OCI-LY7 (cell line): ENCODE measurements at regions not wholly inside any gene's neighbourhood (a gene's known extent, or its start where the extent isn't known, plus 50 kb on each side); places are given as distances from the start of the nearest gene placed in this dataset.

Source experiments
- BruUV-seq: library from RNA; stranded (reverse); fragments of 400-500 nt; replicated peaks from 2 replicates; lab custom pipeline; 2021; lab: Mats Ljungman, UMichigan
- CTCF ChIA-PET: fragments of 300-600 bp; sonication (Branson Sonifier 250); formaldehyde crosslinking; loops from one replicate; lab custom pipeline; 2022; ENCODE audit warnings: antibody characterized with exemption; ENCODE audit not compliant: unreplicated experiment; lab: Charles Lee
- POLR2A ChIA-PET: fragments of 300-600 bp; sonication (Branson Sonifier 250); formaldehyde crosslinking; loops from one replicate; lab custom pipeline; 2022; ENCODE audit warnings: antibody characterized with exemption; lab: Charles Lee
- DNase-seq: peaks from one replicate; pipeline ENCODE4 v3.0.0-alpha.2; 2015; ENCODE audit warnings: low spot score
- H2AFZ ChIP-seq: fragments of 200-600 bp; sonication (generic), shearing (Covaris generic); 2 replicates; pipeline ENCODE4 v1.6.1; 2014; ENCODE audit warnings: mild to moderate bottlenecking, antibody characterized with exemption, low read length, moderate library complexity
- H3K27ac ChIP-seq: fragments of 200-600 bp; sonication (generic); 2 replicates; pipeline ENCODE4 v1.5.1; 2014; ENCODE audit warnings: mixed run types, low read depth, mild to moderate bottlenecking, moderate library complexity, low read length, inconsistent platforms; ENCODE audit not compliant: poor library complexity, severe bottlenecking
- H3K36me3 ChIP-seq: fragments of 200-600 bp; sonication (generic); 2 replicates; pipeline ENCODE4 v1.6.1; 2014; ENCODE audit warnings: mild to moderate bottlenecking, antibody characterized with exemption, low read length, moderate library complexity, mixed read lengths; ENCODE audit not compliant: insufficient read depth
- H3K4me1 ChIP-seq: fragments of 200-600 bp; sonication (generic); 2 replicates; pipeline ENCODE4 v1.5.1; 2014; ENCODE audit warnings: mild to moderate bottlenecking, low read length; ENCODE audit not compliant: insufficient read depth, poor library complexity, severe bottlenecking
- H3K4me2 ChIP-seq: fragments of 200-600 bp; sonication (generic); 2 replicates; pipeline ENCODE4 v1.6.1; 2014; ENCODE audit warnings: mild to moderate bottlenecking, low read length
- H3K4me3 ChIP-seq: fragments of 200-600 bp; sonication (generic); 2 replicates; pipeline ENCODE4 v1.5.1; 2014; ENCODE audit warnings: mild to moderate bottlenecking, low read depth, low read length; ENCODE audit not compliant: poor library complexity, severe bottlenecking
- H3K79me2 ChIP-seq: fragments of 200-600 bp; sonication (generic); 2 replicates; pipeline ENCODE4 v1.6.1; 2016; ENCODE audit warnings: low read depth, mild to moderate bottlenecking, low read length, moderate library complexity, mixed read lengths; ENCODE audit not compliant: insufficient read depth
- H3K9me2 ChIP-seq: fragments of 200-600 bp; sonication (generic); 2 replicates; pipeline ENCODE4 v1.6.1; 2016; ENCODE audit warnings: mild to moderate bottlenecking, low read length, mixed read lengths; ENCODE audit not compliant: insufficient read depth
- H3K9me3 ChIP-seq: fragments of 200-600 bp; sonication (generic); 2 replicates; pipeline ENCODE4 v1.6.1; 2014; ENCODE audit warnings: mild to moderate bottlenecking, mixed run types, low read length, mixed read lengths
- H4K20me1 ChIP-seq: fragments of 200-600 bp; sonication (generic); 2 replicates; pipeline ENCODE4 v1.6.1; 2014; ENCODE audit warnings: mild to moderate bottlenecking, antibody characterized with exemption, low read length, moderate library complexity, mixed read lengths; ENCODE audit not compliant: insufficient read depth
- EZH2phosphoT487 ChIP-seq: fragments of 200-600 bp; sonication (generic); IDR thresholded peaks from 2 replicates; pipeline ENCODE4 v1.6.1; 2018; ENCODE audit warnings: low read depth, borderline replicate concordance, mild to moderate bottlenecking, mixed run types, antibody characterized with exemption, low read length, moderate library complexity, mixed read lengths
- intact Hi-C: fragments of 100-400 bp; cut with micrococcal nuclease; formaldehyde crosslinking; loops from one replicate; pipeline ENCODE4 v1.10.0; 2022; ENCODE audit not compliant: unreplicated experiment
- TF ChIP-seq, protein P1 (sequence below): fragments of 200-600 bp; sonication (generic); conservative IDR thresholded peaks from 2 replicates; pipeline ENCODE4 v1.5.1; 2014; ENCODE audit warnings: mild to moderate bottlenecking, antibody characterized with exemption, low read length, moderate library complexity, mixed read lengths

DNA sequence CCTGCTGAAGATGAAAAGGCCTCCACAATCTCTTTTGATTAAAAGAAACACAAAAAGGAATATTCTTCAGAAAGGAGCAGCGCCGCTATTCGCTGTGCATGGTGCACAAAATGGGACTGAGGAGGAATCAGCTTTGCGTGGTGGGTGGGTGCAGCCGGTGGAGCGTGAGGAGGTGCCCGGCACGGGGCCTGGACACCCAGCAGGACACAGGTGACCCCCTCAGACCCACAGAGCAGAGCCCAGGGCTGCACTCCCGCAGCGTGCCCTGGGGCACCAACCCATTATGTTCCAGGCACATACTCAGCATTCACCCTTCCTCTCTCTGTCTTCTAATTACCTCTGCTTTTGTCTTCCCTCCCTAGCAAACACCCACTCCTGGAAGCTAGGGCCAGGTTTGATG lies 238.0 kb upstream of the PPP2R2D start:
- Histone ChIP-seq H3K4me1 (no peaks in the 10 kb centered on the region), H4K20me1 (no peaks in the 10 kb centered on the region), H3K79me2 (no peaks in the 10 kb centered on the region), H3K9me2 (no peaks in the 10 kb centered on the region), H3K4me3 (no peak overlapping the region), H3K36me3 (no peaks in the 10 kb centered on the region), H2AFZ (no peak overlapping the region), H3K9me3 (no peaks in the 10 kb centered on the region), H3K27ac (no peak overlapping the region), H3K4me2 (no peak overlapping the region)
- no TSS peak for BruUV-seq
- POLR2A ChIA-PET = no interaction called here
- CTCF ChIA-PET = no interaction called here
- no peak for DNase-seq
- TF ChIP-seq, protein P1, sequence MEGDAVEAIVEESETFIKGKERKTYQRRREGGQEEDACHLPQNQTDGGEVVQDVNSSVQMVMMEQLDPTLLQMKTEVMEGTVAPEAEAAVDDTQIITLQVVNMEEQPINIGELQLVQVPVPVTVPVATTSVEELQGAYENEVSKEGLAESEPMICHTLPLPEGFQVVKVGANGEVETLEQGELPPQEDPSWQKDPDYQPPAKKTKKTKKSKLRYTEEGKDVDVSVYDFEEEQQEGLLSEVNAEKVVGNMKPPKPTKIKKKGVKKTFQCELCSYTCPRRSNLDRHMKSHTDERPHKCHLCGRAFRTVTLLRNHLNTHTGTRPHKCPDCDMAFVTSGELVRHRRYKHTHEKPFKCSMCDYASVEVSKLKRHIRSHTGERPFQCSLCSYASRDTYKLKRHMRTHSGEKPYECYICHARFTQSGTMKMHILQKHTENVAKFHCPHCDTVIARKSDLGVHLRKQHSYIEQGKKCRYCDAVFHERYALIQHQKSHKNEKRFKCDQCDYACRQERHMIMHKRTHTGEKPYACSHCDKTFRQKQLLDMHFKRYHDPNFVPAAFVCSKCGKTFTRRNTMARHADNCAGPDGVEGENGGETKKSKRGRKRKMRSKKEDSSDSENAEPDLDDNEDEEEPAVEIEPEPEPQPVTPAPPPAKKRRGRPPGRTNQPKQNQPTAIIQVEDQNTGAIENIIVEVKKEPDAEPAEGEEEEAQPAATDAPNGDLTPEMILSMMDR = no peak
- TF ChIP-seq EZH2phosphoT487 = no peak
- intact Hi-C loops = no loop called here

DNA sequence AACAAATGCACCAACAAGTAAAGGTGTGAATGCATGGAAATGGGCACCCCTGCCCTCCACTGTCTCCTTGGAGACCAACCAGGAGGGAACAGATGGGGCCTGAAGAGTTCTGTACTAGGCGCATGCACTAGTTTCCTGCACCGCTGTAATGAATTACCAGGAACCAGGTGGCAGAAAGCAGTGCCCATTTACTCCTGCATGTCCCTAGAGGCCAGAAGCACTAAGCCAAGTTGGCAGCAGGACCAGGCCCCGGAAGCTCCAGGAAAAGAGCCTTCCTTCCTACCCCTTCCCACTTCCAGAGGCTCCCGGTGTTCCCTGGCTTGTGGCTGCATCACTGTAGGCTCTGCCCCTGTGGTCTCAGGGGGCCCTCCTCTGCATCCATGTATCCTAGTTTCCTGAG lies 237.5 kb upstream of the PPP2R2D start:
- Histone ChIP-seq H3K4me3 (no peak overlapping the region), H3K36me3 (no peaks in the 10 kb centered on the region), H4K20me1 (no peaks in the 10 kb centered on the region), H3K79me2 (no peaks in the 10 kb centered on the region), H3K4me1 (no peaks in the 10 kb centered on the region), H3K9me2 (no peaks in the 10 kb centered on the region), H3K9me3 (no peaks in the 10 kb centered on the region), H3K4me2 (no peak overlapping the region), H2AFZ (no peak overlapping the region), H3K27ac (no peak overlapping the region)
- intact Hi-C loops = no loop called here
- CTCF ChIA-PET = no interaction called here
- BruUV-seq = no TSS peak
- TF ChIP-seq EZH2phosphoT487 = no peak
- TF ChIP-seq, protein P1 = no peak
- POLR2A ChIA-PET = no interaction called here
- no peak for DNase-seq

DNA sequence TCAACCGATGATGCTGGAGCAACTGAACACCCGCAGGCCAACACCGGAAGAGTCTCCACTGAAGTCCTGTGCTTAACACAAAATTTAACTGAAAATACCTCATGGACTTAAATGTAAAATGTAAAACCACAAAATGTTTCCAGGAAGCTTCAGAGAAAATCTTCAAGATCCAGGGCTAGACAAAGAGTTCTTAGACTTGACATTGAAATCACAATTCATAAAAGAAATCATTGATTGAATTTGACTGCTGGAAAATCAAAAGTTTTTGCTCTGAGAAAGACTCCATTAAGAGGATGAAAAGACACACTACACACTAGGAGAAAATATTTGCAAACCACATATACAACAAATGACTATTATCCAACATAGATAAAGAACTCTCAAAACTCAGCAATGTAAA lies 234.7 kb upstream of the PPP2R2D start:
- Histone ChIP-seq H3K79me2 (no peaks in the 10 kb centered on the region), H3K36me3 (no peaks in the 10 kb centered on the region), H2AFZ (no peak overlapping the region), H3K4me2 (no peak overlapping the region), H4K20me1 (no peaks in the 10 kb centered on the region), H3K4me3 (no peak overlapping the region), H3K9me3 (no peaks in the 10 kb centered on the region), H3K27ac (no peak overlapping the region), H3K4me1 (no peaks in the 10 kb centered on the region), H3K9me2 (no peaks in the 10 kb centered on the region)
- CTCF ChIA-PET = no interaction called here
- DNase-seq = no peak
- TF ChIP-seq, protein P1 = no peak
- no peak for TF ChIP-seq EZH2phosphoT487
- intact Hi-C loops = no loop called here
- POLR2A ChIA-PET = no interaction called here
- BruUV-seq = no TSS peak
